ENCODE measurements at regions not wholly inside any gene's neighbourhood (a gene's known extent, or its start where the extent isn't known, plus 50 kb on each side); places are given as distances from the start of the nearest gene placed in this dataset.

- TF ChIP-seq PRPF4 (IDR thresholded peaks at IDR 0.05; ENCODE audit: insufficient read depth, low read depth, low read length, poor library complexity, severe bottlenecking) (no peak), ATF2 (CRISPR knock-in tag; IDR thresholded peaks at IDR 0.05) (no peak), CAMTA2 (CRISPR knock-in tag; conservative IDR thresholded peaks at IDR 0.05) (no peak), POU5F1 (IDR thresholded peaks at IDR 0.05; ENCODE audit: borderline replicate concordance, low read depth, low read length, partially characterized antibody) (no peak)
- ATAC-seq (no peak), DNase-seq (ENCODE audit: extremely low read depth in 1 of 4, low spot score in 3 of 4) (no peak), FAIRE-seq (no peak)
- in situ Hi-C loops (cut with MboI), result no loop called here
- Histone ChIP-seq H3K27ac (ENCODE audit: extremely low read depth, low read depth, low read length) (no peak overlapping the region), H3K4me2 (ENCODE audit: insufficient read depth, low read length) (no peak overlapping the region), H3K9ac (ENCODE audit: insufficient read depth in 1 of 2, low read depth in 2 of 2, low read length in 2 of 2) (no peak overlapping the region), H3K4me1 (replicated peaks in 1 of 2; ENCODE audit: control insufficient read depth in 2 of 2, insufficient read depth in 2 of 2, low read length in 2 of 2) (no peaks in the 10 kb centered on the region), H4K20me1 (replicated peaks; ENCODE audit: control insufficient read depth, insufficient read depth, low read length) (no peaks in the 10 kb centered on the region), H2AFZ (ENCODE audit: low read depth, low read length) (no peak overlapping the region), H3K79me2 (ENCODE audit: control insufficient read depth, insufficient read depth, low read length) (no peaks in the 10 kb centered on the region), H3K9me3 (replicated peaks; ENCODE audit: control insufficient read depth, insufficient read depth, low read depth, low read length) (no peaks in the 10 kb centered on the region), H3K27me3 (ENCODE audit: control insufficient read depth in 2 of 2, insufficient read depth in 2 of 2, low read length in 2 of 2) (no peaks in the 10 kb centered on the region), H3K36me3 (ENCODE audit: control insufficient read depth, insufficient read depth, low read length) (no peaks in the 10 kb centered on the region), H3K9me1 (ENCODE audit: control insufficient read depth, insufficient read depth, low read length) (no peaks in the 10 kb centered on the region), H3K4me3 (no peak overlapping the region)
- ChIA-PET POLR2A (no interaction called here), CTCF (ENCODE audit: low intra/inter-chr PET ratio) (no interaction called here)
- no TSS peak for BruUV-seq (replicated peaks)
- intact Hi-C loops (cut with micrococcal nuclease), result no loop called here
- 0% methylated on average over 5 of the region's 5 CpGs for WGBS (ENCODE audit: insufficient coverage, low coverage, missing lambda C conversion rate)
These were observed 521.6 kb downstream of the EPHA3 start for GRCh38 chr3:89628856-89629670.
